K562 (cell line): ENCODE measurements at regions not wholly inside any gene's neighbourhood (a gene's known extent, or its start where the extent isn't known, plus 50 kb on each side); places are given as distances from the start of the nearest gene placed in this dataset.

ENCODE experiments used
- ATAC-seq: fragments of 200-7000 bp; cut with Tn5 transposase; 3 replicates; pipeline ENCODE4 v1.9.1; 2020; ENCODE audit warnings: moderate library complexity
- BruUV-seq: library from RNA; stranded (reverse); fragments of 400-500 nt; replicated peaks from 2 replicates; lab custom pipeline; 2021; lab: Mats Ljungman, UMichigan
- CTCF ChIA-PET: fragments of 300-600 bp; formaldehyde crosslinking; extraction: SDS; loops from one replicate; lab custom pipeline; 2021; ENCODE audit warnings: low intra/inter-chr PET ratio; lab: Yijun Ruan, JAX
- POLR2A ChIA-PET: fragments of 300-600, 350-650 bp; sonication (Branson Sonifier 250); formaldehyde crosslinking; extraction: SDS; loops from one replicate; lab custom pipeline; 2021; ENCODE audit warnings: antibody characterized with exemption, inconsistent platforms; lab: Yijun Ruan, JAX
- DNase-seq, 4 experiments: peaks; one replicate each; pipeline versions ENCODE4 v3.0.0 to v3.0.0-alpha.2; 2011 to 2018; ENCODE audit warnings: low spot score in 3 of 4, mixed read lengths in 3 of 4; ENCODE audit errors: extremely low read depth in 1 of 4
- FAIRE-seq: peaks from 2 replicates; lab custom pipeline; 2011; peaks lifted over from hg19 to GRCh38; lab: Jason Lieb, UNC
- H2AFZ ChIP-seq: 2 replicates; pipeline ENCODE4 v1.6.0; 2011; ENCODE audit warnings: low read depth, low read length, control low read depth, inconsistent platforms
- H3K27ac ChIP-seq: fragments of 200-600 bp; 3 replicates; pipeline ENCODE4 v1.8.0; 2011; ENCODE audit warnings: low read depth, mild to moderate bottlenecking, control low read depth, inconsistent platforms, low read length, moderate library complexity, mixed read lengths; ENCODE audit errors: extremely low read depth
- H3K27me3 ChIP-seq, 2 experiments: fragments of 300-600 bp in 1 of 2; 2 replicates in 1 of 2; 3 replicates in 1 of 2; pipeline versions ENCODE4 v1.6.0 to v1.8.0; 2011; ENCODE audit warnings: inconsistent platforms in 2 of 2, low read length in 2 of 2, mild to moderate bottlenecking in 1 of 2, mixed read lengths in 1 of 2, moderate library complexity in 1 of 2; ENCODE audit not compliant: control insufficient read depth in 2 of 2, insufficient read depth in 2 of 2
- H3K36me3 ChIP-seq: fragments of 300-600 bp; 3 replicates; pipeline ENCODE4 v1.8.0; 2011; ENCODE audit warnings: mild to moderate bottlenecking, low read length, inconsistent platforms; ENCODE audit not compliant: control insufficient read depth, insufficient read depth
- H3K4me1 ChIP-seq, 2 experiments: fragments of 200-600 bp in 1 of 2; replicated peaks in 1 of 2; 2 replicates in 1 of 2; 3 replicates in 1 of 2; pipeline versions ENCODE4 v1.5.1 to v1.8.0; 2011; ENCODE audit warnings: inconsistent platforms in 2 of 2, low read length in 2 of 2, mild to moderate bottlenecking in 1 of 2, mixed read lengths in 1 of 2, moderate library complexity in 1 of 2; ENCODE audit not compliant: control insufficient read depth in 2 of 2, insufficient read depth in 2 of 2
- H3K4me2 ChIP-seq: 2 replicates; pipeline ENCODE4 v1.6.1; 2011; ENCODE audit warnings: low read length, control low read depth, inconsistent platforms, mixed read lengths; ENCODE audit not compliant: insufficient read depth
- H3K4me3 ChIP-seq: fragments of 200-600 bp; sonication (generic), shearing (Covaris generic); 2 replicates; pipeline ENCODE4 v1.5.1; 2016; ENCODE audit warnings: control low read depth, inconsistent platforms
- H3K79me2 ChIP-seq: fragments of 200-600 bp; 3 replicates; pipeline ENCODE4 v1.8.0; 2011; ENCODE audit warnings: low read length, inconsistent platforms; ENCODE audit not compliant: control insufficient read depth, insufficient read depth
- H3K9ac ChIP-seq, 2 experiments: 2 replicates each; pipeline versions ENCODE4 v1.6.0 to v1.6.1; 2011; ENCODE audit warnings: low read depth in 2 of 2, low read length in 2 of 2, control low read depth in 1 of 2, inconsistent platforms in 1 of 2, mild to moderate bottlenecking in 1 of 2, mixed read lengths in 1 of 2; ENCODE audit not compliant: insufficient read depth in 1 of 2
- H3K9me1 ChIP-seq: one replicate; pipeline ENCODE4 v1.6.0; 2011; ENCODE audit warnings: inconsistent platforms, mild to moderate bottlenecking, low read length, moderate library complexity; ENCODE audit not compliant: control insufficient read depth, insufficient read depth
- H3K9me3 ChIP-seq: replicated peaks from 2 replicates; pipeline ENCODE4 v1.5.1; 2011; ENCODE audit warnings: low read depth, low read length, inconsistent platforms; ENCODE audit not compliant: control insufficient read depth, insufficient read depth
- H4K20me1 ChIP-seq: replicated peaks from 2 replicates; pipeline ENCODE4 v1.6.1; 2011; ENCODE audit warnings: low read length, inconsistent platforms, mixed read lengths; ENCODE audit not compliant: control insufficient read depth, insufficient read depth
- ESRRB ChIP-seq: fragments of 250-450 bp; sonication (Bioruptor Pico); IDR thresholded peaks from 2 replicates; pipeline ENCODE4 v1.5.0; 2020; ENCODE audit warnings: mild to moderate bottlenecking, moderate library complexity, borderline replicate concordance
- MCM3 ChIP-seq: fragments of 450-650 bp; IDR thresholded peaks from 2 replicates; pipeline ENCODE4 v1.6.1; 2016
- SMARCC2 ChIP-seq: fragments of 450-650 bp; IDR thresholded peaks from 2 replicates; pipeline ENCODE4 v1.6.1; 2017; ENCODE audit warnings: antibody characterized with exemption, moderate library complexity, mild to moderate bottlenecking, low read depth
- WGBS: fragments of 100-300 bp; shearing (Covaris generic); methylation state at CpG from one replicate; pipeline ENCODE4 v1.1.6; 2016; ENCODE audit warnings: low coverage, mixed read lengths; ENCODE audit not compliant: insufficient coverage; ENCODE audit errors: missing lambda C conversion rate; 5-methylcytosine and 5-hydroxymethylcytosine counted together
- in situ Hi-C: fragments of 300-500 bp; cut with MboI; formaldehyde crosslinking; loops from 4 replicates; pipeline ENCODE4 v1.15.0; 2018; ENCODE audit warnings: inconsistent platforms, mixed read lengths
- intact Hi-C: fragments of 100-400 bp; cut with micrococcal nuclease; formaldehyde crosslinking; loops from 2 replicates; pipeline ENCODE4 v1.14.2; 2022

DNA sequence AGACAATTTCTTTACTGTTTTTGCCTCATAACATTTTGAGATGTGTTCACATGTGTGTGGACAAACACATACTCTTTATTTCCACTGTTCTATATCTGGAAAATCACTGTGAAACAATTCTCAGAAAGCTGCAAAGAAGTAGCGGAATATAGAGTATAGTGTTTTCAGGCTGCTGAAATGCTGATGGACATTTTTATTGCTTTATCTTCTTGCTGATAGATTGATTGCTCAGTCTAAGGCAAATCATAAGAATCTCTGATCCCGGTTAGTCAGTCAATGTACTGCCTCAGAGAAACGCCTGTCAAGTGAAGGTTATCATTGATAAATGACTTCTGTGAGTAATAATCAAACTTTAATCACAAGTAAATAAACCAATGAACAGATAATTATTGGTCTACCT, 364.9 kb upstream of the CTNND2 start:
- BruUV-seq, result no TSS peak
- no peaks in the 10 kb centered on the region for H3K9me1 ChIP-seq
- H2AFZ ChIP-seq, result no peak overlapping the region
- 4% methylated on average over 3 of the region's 3 CpGs for WGBS
- ChIA-PET POLR2A (no interaction called here), CTCF (no interaction called here)
- no peak overlapping the region for H3K9ac ChIP-seq
- DNase-seq, result no peak
- H3K9me3 ChIP-seq, result peaks cover 2% of the 10 kb centered on the region; the same call in 1 of the 2 replicates
- H3K36me3 ChIP-seq, result no peaks in the 10 kb centered on the region
- H3K4me1 ChIP-seq, result no peaks in the 10 kb centered on the region
- H3K27ac ChIP-seq, result no peak overlapping the region
- H3K27me3 ChIP-seq, result no peaks in the 10 kb centered on the region
- in situ Hi-C loops, result no loop called here
- no peak for ATAC-seq
- TF ChIP-seq MCM3 (no peak), ESRRB (CRISPR knock-in tag) (no peak)
- H4K20me1 ChIP-seq, result no peaks in the 10 kb centered on the region
- FAIRE-seq, result no peak
- H3K4me3 ChIP-seq, result no peak overlapping the region
- intact Hi-C loops, result no loop called here
- no peak overlapping the region for H3K4me2 ChIP-seq
- H3K79me2 ChIP-seq, result no peaks in the 10 kb centered on the region

GRCh38 chr5:12258549-12258948, 354.3 kb upstream of the CTNND2 start:
- no peak for TF ChIP-seq SMARCC2
- no peak for DNase-seq
- no peaks in the 10 kb centered on the region for H3K27me3 ChIP-seq
- in situ Hi-C loops (no loop called here), intact Hi-C loops (no loop called here)
- no peak for ATAC-seq
- H3K4me1 ChIP-seq, result no peaks in the 10 kb centered on the region
- CTCF ChIA-PET, result no interaction called here
- no peaks in the 10 kb centered on the region; the same call in 1 of the 2 replicates for H3K9me3 ChIP-seq
- BruUV-seq, result no TSS peak
- no peak overlapping the region for H3K4me2 ChIP-seq
- POLR2A ChIA-PET, result no interaction called here
- no peaks in the 10 kb centered on the region for H3K79me2 ChIP-seq
- no peak for FAIRE-seq
- H4K20me1 ChIP-seq, result no peaks in the 10 kb centered on the region
- H3K36me3 ChIP-seq, result no peaks in the 10 kb centered on the region
- H3K4me3 ChIP-seq, result no peak overlapping the region
- WGBS, result 3% methylated on average over 2 of the region's 2 CpGs
- no peak overlapping the region for H3K9ac ChIP-seq
- no peak overlapping the region for H3K27ac ChIP-seq
- H3K9me1 ChIP-seq, result no peaks in the 10 kb centered on the region
- H2AFZ ChIP-seq, result no peak overlapping the region
